Bronchial epithelial cell (primary cell): ENCODE measurements at regions not wholly inside any gene's neighbourhood (a gene's known extent, or its start where the extent isn't known, plus 50 kb on each side); places are given as distances from the start of the nearest gene placed in this dataset.
"Not testable (repeated sequence)": the region's sequence is repeated elsewhere in the genome, so short reads cannot be mapped to it uniquely, and the experiment has no call there.

ENCODE experiments used
- DNase-seq: peaks from one replicate; pipeline ENCODE4 v3.0.0-alpha.2; 2010; ENCODE audit warnings: low read depth
- FAIRE-seq: peaks from 2 replicates; lab custom pipeline; 2011; peaks lifted over from hg19 to GRCh38; lab: Jason Lieb, UNC
- H3K27me3 ChIP-seq: 2 replicates; pipeline ENCODE4 v1.5.1; 2011; ENCODE audit warnings: low read length; ENCODE audit not compliant: control insufficient read depth, insufficient read depth
- H3K36me3 ChIP-seq: 2 replicates; pipeline ENCODE4 v1.5.1; 2011; ENCODE audit warnings: low read length; ENCODE audit not compliant: control insufficient read depth, insufficient read depth
- H3K4me3 ChIP-seq: 2 replicates; pipeline ENCODE4 v1.5.1; 2011; ENCODE audit warnings: mild to moderate bottlenecking, low read depth, low read length, control low read depth
- TF ChIP-seq, protein P1 (sequence below): IDR thresholded peaks from 2 replicates; pipeline ENCODE4 v1.5.1; 2011; ENCODE audit warnings: mild to moderate bottlenecking, moderate library complexity, low read length, control low read depth, inconsistent platforms; ENCODE audit not compliant: insufficient read depth, severe bottlenecking

DNA sequence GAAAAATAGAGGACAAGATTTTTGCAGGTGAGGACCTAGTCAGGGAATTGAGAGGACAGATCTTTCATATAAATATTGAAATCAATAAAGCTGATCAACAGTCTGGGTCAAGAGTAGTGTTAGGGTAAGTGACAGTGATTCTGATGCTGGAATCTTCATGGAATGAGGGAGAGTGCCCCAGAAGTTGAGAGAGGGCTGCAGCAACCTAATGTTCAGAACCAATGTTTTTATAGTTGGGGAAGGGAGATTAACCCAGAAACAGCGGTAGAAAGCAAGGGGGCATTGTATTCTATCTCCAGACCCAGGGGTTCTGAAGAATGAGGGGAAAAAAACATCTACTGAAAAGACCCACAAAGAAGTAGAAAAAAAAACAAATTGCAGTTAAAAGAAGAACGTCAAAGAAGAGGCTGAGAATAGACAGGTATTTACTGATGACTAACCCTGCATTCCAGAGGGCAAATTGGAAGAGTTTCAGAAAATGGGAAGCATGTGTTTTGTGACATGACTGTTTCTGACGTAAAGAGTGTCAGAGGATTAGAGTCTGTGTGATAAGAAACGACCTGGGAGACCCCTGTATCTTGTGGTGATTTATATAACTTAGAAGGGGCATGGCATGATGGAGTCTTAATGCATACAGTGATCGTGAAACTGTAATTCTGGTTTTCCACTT is 819.6 kb upstream of the EPHA5 start:
- DNase-seq (peak; percentile 66), FAIRE-seq (no peak)
- Histone ChIP-seq H3K4me3 (no peak overlapping the region), H3K36me3 (no peaks in the 10 kb centered on the region), H3K27me3 (no peaks in the 10 kb centered on the region)
- TF ChIP-seq, protein P1, sequence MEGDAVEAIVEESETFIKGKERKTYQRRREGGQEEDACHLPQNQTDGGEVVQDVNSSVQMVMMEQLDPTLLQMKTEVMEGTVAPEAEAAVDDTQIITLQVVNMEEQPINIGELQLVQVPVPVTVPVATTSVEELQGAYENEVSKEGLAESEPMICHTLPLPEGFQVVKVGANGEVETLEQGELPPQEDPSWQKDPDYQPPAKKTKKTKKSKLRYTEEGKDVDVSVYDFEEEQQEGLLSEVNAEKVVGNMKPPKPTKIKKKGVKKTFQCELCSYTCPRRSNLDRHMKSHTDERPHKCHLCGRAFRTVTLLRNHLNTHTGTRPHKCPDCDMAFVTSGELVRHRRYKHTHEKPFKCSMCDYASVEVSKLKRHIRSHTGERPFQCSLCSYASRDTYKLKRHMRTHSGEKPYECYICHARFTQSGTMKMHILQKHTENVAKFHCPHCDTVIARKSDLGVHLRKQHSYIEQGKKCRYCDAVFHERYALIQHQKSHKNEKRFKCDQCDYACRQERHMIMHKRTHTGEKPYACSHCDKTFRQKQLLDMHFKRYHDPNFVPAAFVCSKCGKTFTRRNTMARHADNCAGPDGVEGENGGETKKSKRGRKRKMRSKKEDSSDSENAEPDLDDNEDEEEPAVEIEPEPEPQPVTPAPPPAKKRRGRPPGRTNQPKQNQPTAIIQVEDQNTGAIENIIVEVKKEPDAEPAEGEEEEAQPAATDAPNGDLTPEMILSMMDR, result no peak

DNA sequence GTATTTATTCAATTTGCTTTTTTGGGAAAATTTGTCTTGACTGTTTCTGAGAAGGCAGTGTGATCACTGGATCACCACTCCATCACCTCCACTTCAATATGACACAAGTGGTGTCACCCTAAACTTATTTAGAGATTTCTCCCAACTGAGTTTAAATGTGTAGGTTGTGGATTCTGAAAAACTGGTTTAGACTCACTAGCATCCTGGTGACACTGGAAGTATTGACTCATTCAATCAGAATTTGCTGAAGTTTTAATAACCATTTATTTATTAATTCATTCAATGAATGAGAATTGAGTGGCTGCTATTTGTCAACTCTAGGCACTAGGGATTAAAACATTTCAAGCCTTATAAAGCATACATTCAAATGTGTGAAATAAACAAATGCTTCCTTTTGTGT is 819.1 kb upstream of the EPHA5 start:
- H3K27me3 ChIP-seq, result no peaks in the 10 kb centered on the region
- FAIRE-seq (no peak), DNase-seq (peak; percentile 40)
- H3K4me3 ChIP-seq, result no peak overlapping the region
- H3K36me3 ChIP-seq, result no peaks in the 10 kb centered on the region
- TF ChIP-seq, protein P1, result no peak

DNA sequence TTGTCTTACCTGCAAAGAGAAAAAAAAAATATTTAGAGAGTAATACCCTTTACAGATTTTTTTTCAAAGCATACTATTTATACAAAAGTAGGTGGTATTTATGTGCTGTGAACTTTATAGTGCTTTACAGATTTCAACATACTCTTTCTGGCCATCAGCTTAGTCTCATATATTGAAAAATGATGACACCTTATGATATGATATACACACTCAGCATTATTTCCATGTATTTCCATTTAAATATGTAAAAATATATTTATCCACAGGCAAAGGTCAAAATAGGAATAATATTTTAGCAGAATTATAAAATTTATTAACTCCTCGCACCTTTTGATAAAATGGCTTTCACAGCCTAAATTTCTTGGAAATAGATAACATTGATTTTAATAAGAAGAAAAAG is 815.8 kb upstream of the EPHA5 start:
- TF ChIP-seq, protein P1, result no peak
- no peak for FAIRE-seq
- Histone ChIP-seq H3K36me3 (no peaks in the 10 kb centered on the region), H3K4me3 (no peak overlapping the region), H3K27me3 (no peaks in the 10 kb centered on the region)
- no peak for DNase-seq

DNA sequence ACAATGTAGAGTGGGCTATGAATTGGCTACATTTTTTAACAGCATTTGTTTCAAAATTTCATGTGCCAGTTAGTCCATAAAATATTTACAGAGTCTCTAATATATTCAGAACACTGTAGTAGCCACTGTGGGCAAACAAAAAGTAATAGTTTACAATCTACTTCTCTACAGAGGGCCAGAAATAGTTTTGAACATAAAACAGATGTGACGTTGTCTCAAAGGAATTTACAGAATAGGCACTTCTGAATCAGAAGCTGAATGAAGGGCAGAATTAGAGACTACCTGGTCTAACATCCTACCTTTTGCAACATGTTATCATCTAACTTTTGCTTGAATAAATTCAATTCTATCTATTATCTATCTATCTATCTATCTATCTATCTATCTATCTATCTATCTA is 811.9 kb upstream of the EPHA5 start:
- DNase-seq, result peak; percentile 19
- Histone ChIP-seq H3K27me3 (no peaks in the 10 kb centered on the region), H3K36me3 (no peaks in the 10 kb centered on the region), H3K4me3 (no peak overlapping the region)
- FAIRE-seq, result no peak
- TF ChIP-seq, protein P1, result no peak

DNA sequence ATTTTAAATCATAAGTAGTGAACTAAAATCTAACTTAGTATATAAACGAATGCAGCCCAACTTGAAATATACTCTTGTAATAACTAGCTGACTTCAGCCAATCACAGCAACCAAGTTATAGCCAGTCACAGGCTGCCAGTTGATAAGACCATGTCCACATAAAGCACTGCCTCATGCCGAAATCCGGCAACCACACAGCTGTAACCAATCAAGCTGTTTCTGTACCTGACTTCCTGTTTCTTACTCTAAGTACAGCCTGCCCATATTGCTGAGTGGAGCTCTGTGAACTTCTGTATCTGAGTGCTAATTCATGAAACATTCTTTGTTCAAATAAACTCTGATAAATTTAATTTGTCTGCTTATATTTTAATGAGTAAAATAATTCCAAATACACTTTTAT is 805.3 kb upstream of the EPHA5 start:
- FAIRE-seq (no peak), DNase-seq (no peak)
- TF ChIP-seq, protein P1, result no peak
- no peaks in the 10 kb centered on the region for H3K36me3 ChIP-seq
- no peak overlapping the region for H3K4me3 ChIP-seq
- no peaks in the 10 kb centered on the region for H3K27me3 ChIP-seq

DNA sequence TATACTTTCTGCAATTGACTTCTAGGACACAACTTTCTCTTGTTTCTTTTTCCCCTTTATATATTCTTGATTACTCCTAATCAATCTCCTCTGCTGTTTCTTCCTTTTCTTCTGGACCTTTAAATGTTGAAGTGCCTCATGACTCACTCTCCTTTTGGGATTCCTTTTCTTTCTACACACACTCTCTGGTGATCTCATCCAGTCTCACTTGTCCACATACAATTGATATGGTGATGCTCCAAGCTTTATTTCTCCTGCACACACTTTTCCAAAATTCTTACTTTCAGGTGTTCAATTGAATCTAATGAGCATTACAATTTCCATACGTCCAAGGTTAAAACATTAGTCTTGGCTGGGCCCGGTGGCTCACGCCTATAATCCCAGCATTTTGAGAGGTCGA is 794.8 kb upstream of the EPHA5 start:
- H3K27me3 ChIP-seq, result no peaks in the 10 kb centered on the region
- no peak for FAIRE-seq
- peak; percentile 16 for DNase-seq
- no peaks in the 10 kb centered on the region for H3K36me3 ChIP-seq
- H3K4me3 ChIP-seq, result no peak overlapping the region
- TF ChIP-seq, protein P1, result no peak

DNA sequence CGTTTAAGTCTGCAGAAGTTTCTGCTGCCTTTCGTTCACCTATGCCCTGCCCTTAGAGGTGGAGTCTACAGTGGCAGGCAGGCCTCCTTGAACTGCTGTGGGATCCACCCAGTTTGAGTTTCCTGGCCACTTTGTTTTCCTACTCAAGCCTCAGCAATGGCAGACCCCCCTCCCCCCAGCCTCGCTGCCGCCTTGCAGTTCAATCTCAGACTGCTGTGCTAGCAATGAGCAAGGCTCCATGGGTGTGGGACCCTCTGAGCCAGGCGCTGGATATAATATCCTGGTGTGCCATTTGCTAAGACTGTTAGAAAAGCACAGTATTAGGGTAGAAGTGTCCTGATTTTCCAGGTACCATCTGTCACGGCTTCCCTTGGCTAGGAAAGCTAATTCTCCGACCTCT is 792.6 kb upstream of the EPHA5 start:
- not testable (repeated sequence) for H3K36me3 ChIP-seq, DNase-seq, FAIRE-seq, H3K4me3 ChIP-seq, H3K27me3 ChIP-seq
